ENCODE measurements at regions not wholly inside any gene's neighbourhood (a gene's known extent, or its start where the extent isn't known, plus 50 kb on each side); places are given as distances from the start of the nearest gene placed in this dataset.
A peak's percentile ranks its signal among the peaks of the same experiment; 100 is the strongest.

DNA sequence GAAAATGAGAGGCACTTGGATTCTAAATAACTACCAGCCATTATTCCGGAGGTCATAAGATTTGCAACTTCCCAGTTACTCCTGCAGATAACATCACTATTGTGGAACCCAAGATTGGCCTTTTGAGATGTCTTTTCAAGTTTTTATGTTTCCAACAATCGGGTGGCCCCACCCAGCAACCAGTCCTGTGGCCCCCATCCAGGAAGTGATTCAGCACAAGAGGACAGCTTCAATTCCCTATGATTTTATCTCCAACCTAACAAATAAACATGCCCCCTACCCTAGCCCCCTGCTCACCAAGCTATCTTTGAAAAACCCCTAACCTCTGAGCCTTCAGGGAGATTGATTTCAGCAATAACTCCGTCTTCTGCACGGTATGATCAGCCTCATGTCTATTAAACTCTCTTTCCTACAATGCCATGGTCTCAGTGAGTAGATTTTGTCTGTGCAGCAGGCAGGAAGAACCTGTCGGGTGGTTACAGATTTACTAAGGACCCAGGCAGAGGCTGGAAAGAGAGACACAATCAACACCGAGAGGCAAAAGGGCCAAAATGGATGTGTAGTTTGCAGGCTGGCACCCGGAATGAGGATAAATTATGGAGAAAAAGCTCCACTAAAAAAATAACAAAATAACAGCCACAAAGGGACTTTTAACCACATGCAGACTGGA lies 83.9 kb upstream of the UNC5B start:
- no peak for DNase-seq

DNA sequence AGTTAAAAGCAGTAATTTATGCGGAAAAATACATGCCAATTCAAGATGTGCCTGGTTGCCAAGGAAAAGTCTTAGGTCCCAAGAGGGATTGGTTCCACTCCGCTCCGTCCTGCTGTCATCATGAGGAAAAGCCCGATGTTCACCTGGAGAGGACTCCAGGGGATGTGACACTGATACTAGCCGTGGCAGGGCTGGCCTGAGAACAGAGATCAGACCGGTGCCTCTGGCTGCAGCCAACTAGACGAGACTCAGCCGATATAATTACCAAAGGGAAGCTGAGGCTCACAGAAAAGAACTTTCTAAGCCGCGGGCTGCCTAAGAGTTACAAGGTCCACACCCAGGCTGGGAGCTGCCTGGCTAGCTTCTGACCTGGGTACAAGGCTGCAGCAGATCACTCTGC lies 81.3 kb upstream of the UNC5B start:
- no peak for DNase-seq

- DNase-seq = no peak
Measured at GRCh38 chr10:71131508-71132088, 80.8 kb upstream of the UNC5B start.

DNA sequence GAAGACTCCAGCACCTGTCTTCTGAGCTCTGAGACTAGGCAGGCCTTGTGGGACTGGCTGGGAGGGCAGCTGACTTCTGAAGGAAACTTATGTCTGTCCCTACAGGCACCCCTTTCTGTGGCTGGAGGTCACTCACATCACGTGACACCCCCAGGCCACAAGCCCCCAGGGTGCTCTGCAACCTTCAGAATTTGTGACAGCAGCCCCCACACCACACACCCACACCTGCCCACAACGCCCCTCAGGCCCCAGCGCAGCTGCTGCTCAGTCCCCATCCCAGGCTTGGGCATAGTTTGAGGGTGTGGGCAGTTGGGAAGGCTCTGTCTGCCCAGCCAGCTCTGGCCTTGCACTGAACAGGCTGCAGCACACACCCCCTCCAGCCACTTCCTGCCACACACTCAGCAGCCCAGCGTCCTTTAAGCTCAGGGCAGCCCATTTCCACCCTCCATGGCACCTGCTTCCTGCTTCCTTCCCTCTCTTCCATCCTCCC lies 80.0 kb upstream of the UNC5B start:
- no peak for DNase-seq

GRCh38 chr10:71133710-71134686 lies 78.4 kb upstream of the UNC5B start:
- DNase-seq = no peak

- DNase-seq = no peak
Measured at GRCh38 chr10:71134732-71135211, 77.6 kb upstream of the UNC5B start.

GRCh38 chr10:71135236-71135635 lies 77.1 kb upstream of the UNC5B start:
- no peak for DNase-seq

DNA sequence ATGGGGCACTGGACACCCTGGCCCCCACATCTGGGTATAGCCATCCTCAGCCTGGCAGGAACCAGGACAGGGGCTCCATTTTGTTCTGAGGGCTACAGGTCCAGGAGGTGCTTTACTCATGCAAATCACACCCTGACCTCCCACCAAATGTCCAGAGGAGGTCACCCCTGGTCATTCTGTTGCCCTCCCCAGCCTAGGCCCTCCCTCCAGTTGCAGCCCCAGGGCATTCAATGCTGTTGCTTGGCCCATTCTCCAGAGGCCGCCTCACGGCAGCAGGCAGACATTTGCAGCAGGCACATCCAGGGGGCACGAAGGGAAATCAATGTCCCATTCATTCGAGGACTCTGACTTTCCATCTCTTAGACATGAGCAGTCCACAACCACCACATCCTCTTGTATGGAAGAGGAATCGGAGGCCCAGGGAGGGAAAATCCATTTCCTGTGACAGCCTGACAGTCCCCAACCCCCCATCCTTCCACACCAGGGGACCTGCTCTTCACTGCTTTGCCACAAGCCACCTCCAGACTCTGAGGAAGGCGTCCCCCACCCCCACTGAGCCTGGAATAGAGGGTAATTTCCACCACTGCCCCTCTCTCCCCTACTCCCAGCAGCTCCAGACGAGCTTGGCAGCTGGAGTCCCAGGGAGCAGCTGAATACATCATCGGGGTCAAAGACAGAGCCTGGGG lies 76.2 kb upstream of the UNC5B start:
- DNase-seq = no peak

- DNase-seq = no peak
Measured at GRCh38 chr10:71137701-71138100, 74.7 kb upstream of the UNC5B start.

GRCh38 chr10:71138166-71138830 lies 74.1 kb upstream of the UNC5B start:
- DNase-seq = peak; percentile 59

DNA sequence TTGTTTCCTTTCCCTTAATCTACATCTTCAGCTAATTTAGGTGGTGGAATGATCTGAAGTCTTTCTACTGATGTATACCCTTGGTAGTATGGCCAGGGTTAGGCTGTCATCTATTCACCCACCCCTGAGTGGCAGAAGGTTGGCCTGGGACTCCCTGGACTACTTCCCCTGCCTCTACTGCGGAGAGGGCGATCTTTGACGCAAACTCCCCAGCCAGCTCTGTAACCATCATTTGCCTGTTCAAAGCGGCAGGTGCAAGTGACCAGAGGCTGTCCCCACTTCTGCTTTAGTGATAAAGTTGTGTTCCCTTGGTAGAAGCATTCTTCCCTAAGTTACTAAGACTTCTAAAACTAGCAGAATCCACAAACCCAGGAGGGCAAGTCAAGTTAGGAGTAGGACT lies 70.8 kb upstream of the UNC5B start:
- no peak for DNase-seq

- DNase-seq = no peak
Measured at GRCh38 chr10:71143170-71143569, 69.2 kb upstream of the UNC5B start.

DNA sequence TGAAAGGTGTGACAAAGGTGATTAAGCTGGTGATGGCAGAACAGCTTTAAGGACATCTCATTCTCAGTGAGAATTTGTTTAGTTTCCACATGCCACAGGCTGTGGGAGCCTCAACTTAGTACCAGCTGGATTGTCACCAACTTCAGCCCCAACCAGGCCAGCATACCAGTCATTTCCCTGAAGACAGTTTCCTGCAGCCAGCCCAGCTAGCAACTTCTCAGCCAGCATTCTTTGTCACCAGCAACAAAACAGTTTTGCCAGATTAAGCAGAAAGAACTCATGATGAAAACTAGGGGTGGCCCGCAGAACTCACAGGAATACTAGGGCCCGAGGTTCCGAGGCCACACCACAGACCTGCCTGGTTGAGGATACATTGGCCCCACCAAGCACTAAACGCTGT lies 68.8 kb upstream of the UNC5B start:
- DNase-seq = no peak

DNA sequence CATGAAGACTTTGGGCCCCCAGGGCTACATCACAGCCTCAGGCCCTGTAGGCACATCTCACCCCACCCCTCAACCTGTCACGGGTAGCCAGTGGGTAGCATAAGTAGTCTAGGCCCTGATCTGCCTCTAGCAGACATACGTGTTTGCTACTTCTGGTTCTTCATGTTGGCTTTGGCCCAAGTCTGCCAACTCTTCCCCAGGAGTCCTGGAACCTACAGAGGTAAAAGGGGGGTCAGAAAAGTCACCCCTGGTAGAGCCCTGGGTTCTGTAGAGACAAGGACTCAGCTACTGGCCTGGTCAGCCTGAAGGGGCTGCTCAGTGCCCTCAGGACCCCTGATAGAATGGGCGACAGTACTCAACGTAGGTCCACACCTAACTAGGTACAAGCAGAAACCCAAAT lies 67.5 kb upstream of the UNC5B start:
- no peak for DNase-seq

DNA sequence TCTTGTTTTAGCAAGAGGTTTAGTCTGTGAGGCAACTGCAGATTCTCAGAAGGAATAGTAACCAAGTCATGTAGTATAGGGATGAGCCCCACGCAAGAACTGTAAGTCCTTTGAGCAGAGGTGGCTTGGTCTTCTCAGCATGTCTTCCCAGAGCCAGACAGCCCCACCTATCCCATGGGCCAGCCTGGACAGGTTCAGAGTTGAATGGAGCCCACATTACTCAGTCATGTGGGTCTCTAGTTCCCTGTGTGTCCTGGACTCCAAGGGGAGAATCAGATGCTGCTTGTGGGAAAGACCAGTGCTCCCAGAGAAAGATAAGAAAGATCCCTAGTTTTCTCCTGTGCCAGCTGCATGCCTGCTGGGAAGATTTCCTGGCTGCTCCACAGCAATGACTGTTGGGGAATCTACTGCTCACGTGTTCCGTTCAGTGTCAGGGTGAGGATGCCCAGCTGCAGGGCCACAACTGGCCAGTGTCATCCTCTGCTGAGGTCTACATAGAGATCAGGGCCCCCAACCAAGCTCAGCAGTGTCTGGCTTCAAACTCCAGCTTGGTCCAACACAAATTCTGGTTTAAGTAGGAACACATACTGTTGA lies 66.9 kb upstream of the UNC5B start:
- no peak for DNase-seq

GRCh38 chr10:71150796-71151195 lies 61.6 kb upstream of the UNC5B start:
- no peak for DNase-seq

- no peak for DNase-seq
Measured at GRCh38 chr10:71152043-71152442, 60.3 kb upstream of the UNC5B start.

GRCh38 chr10:71156436-71156835 lies 55.9 kb upstream of the UNC5B start:
- no peak for DNase-seq

DNA sequence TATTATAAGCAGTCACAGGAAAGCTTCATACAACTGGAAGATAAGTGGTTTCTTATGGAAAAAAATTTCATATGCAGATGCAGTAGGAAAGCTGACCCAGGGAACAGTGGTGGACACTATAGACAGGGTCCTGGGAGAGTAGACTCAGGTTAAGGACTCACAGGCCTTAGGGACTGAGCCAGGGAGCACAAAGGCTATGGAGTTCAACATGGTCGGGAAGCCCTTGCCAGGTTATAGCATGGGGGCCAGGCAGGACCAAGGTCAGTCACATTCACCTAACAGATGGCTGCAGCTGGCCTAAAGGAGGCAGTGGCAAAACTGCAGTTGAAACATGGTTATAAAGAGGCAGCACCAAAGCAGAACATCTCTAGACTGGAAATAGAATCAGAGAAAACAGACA lies 54.9 kb upstream of the UNC5B start:
- no peak for DNase-seq

DNA sequence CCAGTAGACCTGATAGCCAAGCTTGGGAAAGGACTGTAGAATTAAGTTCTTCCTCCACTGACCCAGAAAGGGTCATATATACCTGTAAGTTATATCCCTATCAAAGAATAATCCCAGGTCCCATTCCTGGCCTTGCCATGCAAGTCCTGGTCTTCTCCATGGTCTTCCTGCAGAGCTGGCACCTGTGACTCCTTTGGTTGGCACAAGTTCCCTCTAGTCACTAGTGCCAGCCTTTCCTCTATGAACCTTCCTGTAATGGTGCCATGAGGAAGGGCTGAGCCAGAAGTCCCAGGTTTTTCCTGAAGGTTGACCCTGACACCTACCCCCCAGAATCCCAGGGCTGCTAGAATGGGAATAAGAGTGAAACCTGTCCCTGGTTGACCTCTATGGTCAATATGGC lies 54.1 kb upstream of the UNC5B start:
- no peak for DNase-seq

DNA sequence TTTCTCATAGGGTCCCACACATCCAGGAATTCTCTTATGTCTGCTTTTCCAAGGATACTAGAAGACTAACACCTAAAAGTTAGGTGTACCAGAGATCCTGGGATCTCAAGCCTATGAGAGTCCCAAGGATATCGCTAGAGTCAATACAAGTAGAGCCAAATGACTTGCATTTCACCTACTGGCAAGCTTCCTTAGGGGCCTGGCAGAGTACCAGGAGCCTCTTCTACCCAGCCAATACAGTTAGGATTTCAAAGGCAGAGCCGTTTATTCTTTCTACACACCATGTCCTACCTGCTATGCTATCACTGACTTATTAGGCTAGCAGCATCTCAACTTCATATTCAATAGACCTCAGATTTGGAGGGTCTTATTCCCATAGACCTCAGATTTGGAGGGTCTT lies 53.5 kb upstream of the UNC5B start:
- no peak for DNase-seq

DNA sequence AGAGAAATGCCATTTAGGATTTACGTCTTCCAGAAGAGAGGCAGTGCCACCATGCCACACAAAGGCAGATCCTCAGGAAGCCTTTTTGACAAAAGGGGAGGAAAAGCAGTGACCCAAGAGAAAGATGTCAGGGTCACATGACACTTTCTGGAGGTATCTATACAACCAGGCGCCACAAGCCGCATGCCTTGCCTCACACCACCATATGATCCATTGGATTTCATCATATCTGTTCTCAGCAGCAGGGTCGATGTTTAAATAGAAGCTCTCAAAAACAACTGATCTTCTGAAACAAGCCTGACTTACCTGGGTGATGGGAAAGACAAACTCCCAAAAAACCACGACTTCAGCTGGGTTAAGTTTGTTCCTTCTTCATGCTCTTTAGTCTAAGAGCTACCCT lies 52.5 kb upstream of the UNC5B start:
- DNase-seq = no peak
